ENCODE measurements at regions not wholly inside any gene's neighbourhood (a gene's known extent, or its start where the extent isn't known, plus 50 kb on each side); places are given as distances from the start of the nearest gene placed in this dataset.

DNA sequence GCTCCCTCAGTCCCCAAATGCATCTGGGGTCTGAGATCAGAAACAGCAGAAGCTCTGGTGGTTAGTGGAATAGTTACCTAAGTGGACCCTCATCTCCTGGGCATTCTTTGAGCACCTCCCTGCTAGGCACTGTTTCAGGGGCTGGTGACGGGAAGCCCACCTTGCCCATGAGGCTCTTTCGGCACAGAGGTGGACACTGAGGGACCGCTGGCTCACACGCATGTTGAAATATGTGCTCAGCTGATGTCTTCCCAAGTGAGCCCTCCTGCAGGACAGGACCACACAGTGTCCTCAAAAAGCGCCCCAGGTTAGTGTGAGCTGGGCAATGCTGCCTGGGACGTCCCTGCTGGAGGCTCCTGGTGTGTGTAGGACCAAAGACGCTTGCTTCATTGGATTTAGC, 1379.9 kb downstream of the TBC1D22A start:
- H3K4me3 ChIP-seq, result no peak overlapping the region
- peaks cover 0 to 13% (median 0%) of the 10 kb centered on the region in 3 donors for H3K27me3 ChIP-seq (ENCODE audit: insufficient read depth in 3 of 3, low read length in 2 of 3)
- DNase-seq (no peak), ATAC-seq (no peak)
- no peak for TF ChIP-seq CTCF (IDR thresholded peaks at IDR 0.05)
- H3K36me3 ChIP-seq (ENCODE audit: insufficient read depth in 1 of 2, low read depth in 1 of 2), result no peaks in the 10 kb centered on the region
- no peak overlapping the region for H3K27ac ChIP-seq
- WGBS, 3 donors, result 83 to 88% (median 85%) methylated on average over 7 of the region's 7 CpGs
- intact Hi-C loops (cut with DNase I), result no loop called here
- no peaks in the 10 kb centered on the region for H3K4me1 ChIP-seq
- H3K9me3 ChIP-seq, result no peaks in the 10 kb centered on the region

GRCh38 chr22:48141301-48141700, 1378.9 kb downstream of the TBC1D22A start:
- no peaks in the 10 kb centered on the region for H3K4me1 ChIP-seq
- intact Hi-C loops (cut with DNase I), result no loop called here
- peak in 1 of 4 donors; percentile 53 for ATAC-seq
- DNase-seq, result no peak
- no peaks in the 10 kb centered on the region for H3K36me3 ChIP-seq (ENCODE audit: insufficient read depth in 1 of 2, low read depth in 1 of 2)
- WGBS, 3 donors, result 23 to 35% (median 28%) methylated on average over 10 of the region's 10 CpGs
- no peak overlapping the region for H3K27ac ChIP-seq
- peaks cover 0 to 13% (median 0%) of the 10 kb centered on the region in 3 donors for H3K27me3 ChIP-seq (ENCODE audit: insufficient read depth in 3 of 3, low read length in 2 of 3)
- no peak for TF ChIP-seq CTCF (IDR thresholded peaks at IDR 0.05)
- H3K9me3 ChIP-seq, result no peaks in the 10 kb centered on the region
- H3K4me3 ChIP-seq, result no peak overlapping the region

DNA sequence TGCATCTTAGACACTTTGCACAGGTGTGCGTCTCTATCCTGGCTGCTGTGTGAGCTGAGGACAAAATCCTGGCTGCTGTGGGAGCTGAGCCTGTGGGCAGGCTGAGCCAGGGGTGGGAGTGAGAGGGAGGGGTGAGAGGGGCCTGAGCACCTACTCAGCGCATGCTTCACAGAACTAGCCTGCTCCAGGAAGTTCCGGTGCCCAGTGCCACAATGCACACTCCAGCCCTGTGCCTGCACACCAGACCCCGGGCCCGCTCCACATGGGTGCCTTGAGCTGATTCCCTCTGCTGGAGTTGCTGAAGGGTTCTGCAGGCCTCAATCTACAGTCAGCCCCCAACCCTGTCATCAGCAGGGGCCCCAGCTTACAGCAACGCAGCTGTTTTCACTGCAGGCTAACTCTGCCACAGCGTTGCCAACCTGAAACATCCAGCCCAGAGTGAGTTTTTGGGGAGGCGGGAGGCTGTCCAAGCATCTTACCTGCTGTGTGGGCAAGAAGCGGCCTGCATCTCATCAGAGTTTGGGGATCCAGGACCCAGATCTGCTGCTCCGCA, 1377.9 kb downstream of the TBC1D22A start:
- H3K4me3 ChIP-seq, result no peak overlapping the region
- H3K36me3 ChIP-seq (ENCODE audit: insufficient read depth in 1 of 2, low read depth in 1 of 2), result no peaks in the 10 kb centered on the region
- TF ChIP-seq CTCF (IDR thresholded peaks at IDR 0.05), result no peak
- no peak overlapping the region for H3K27ac ChIP-seq
- H3K4me1 ChIP-seq, result no peaks in the 10 kb centered on the region
- no peaks in the 10 kb centered on the region for H3K9me3 ChIP-seq
- ATAC-seq (no peak), DNase-seq (no peak)
- peaks cover 0 to 13% (median 0%) of the 10 kb centered on the region in 3 donors for H3K27me3 ChIP-seq (ENCODE audit: insufficient read depth in 3 of 3, low read length in 2 of 3)
- intact Hi-C loops (cut with DNase I), result no loop called here
- 82 to 85% (median 84%) methylated on average over 10 of the region's 10 CpGs for WGBS, 3 donors

DNA sequence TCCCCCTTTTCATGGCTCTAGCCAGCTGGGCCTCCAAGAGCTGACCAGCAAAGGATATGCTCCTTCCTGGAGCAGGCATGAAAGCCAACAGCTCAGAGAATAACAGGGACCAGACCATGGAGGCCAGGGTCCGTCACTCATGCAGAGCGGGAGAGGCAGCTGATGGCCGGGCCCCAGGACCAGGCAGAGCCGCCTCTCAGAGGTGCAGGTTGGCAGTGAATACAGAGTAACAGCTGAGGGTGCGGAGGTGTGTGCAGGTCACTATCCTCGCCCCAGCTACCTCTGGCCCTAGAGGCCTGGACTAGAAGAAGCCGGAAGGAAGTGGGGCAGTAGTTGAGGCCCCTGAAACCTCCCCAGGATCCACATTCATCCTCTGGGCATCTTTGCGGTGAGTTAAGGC, 1377.3 kb downstream of the TBC1D22A start:
- Histone ChIP-seq H3K27me3 (ENCODE audit: insufficient read depth in 3 of 3, low read length in 2 of 3) (peaks cover 0 to 13% (median 0%) of the 10 kb centered on the region in 3 donors), H3K9me3 (no peaks in the 10 kb centered on the region), H3K36me3 (ENCODE audit: insufficient read depth in 1 of 2, low read depth in 1 of 2) (no peaks in the 10 kb centered on the region), H3K27ac (no peak overlapping the region), H3K4me1 (no peaks in the 10 kb centered on the region), H3K4me3 (no peak overlapping the region)
- intact Hi-C loops (cut with DNase I), result loop anchor here in 1 of 2 donors (10.0 kb wide), 1 partner anchor 145 kb away; no protein-coding TSS in a partner anchor
- ATAC-seq (no peak), DNase-seq (no peak)
- no peak for TF ChIP-seq CTCF (IDR thresholded peaks at IDR 0.05)
- 83 to 90% (median 87%) methylated on average over 8 of the region's 8 CpGs for WGBS, 3 donors

DNA sequence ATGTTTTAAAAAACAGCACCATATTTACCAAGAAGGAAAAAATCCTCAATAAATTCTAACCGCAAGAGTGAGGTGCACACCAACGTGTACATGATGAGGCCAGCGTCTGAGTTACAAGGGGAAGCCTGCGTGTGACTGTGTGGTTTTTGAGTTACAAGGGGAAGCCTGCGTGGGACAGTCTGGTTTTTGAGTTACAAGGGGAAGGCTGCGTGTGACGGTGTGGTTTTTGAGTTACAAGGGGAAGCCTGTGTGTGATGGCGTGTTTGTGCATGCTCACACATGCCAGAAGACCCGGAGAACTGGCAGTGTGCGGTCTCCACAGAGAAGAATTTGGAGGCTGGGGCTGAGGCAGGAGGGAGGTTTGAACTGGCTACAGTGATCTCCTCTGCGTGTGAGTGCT, 1376.4 kb downstream of the TBC1D22A start:
- Histone ChIP-seq H3K9me3 (no peaks in the 10 kb centered on the region), H3K4me3 (no peak overlapping the region), H3K36me3 (ENCODE audit: insufficient read depth in 1 of 2, low read depth in 1 of 2) (no peaks in the 10 kb centered on the region), H3K27me3 (ENCODE audit: insufficient read depth in 3 of 3, low read length in 2 of 3) (peaks cover 0 to 13% (median 0%) of the 10 kb centered on the region in 3 donors), H3K27ac (no peak overlapping the region), H3K4me1 (no peaks in the 10 kb centered on the region)
- WGBS, 3 donors, result 72 to 79% (median 74%) methylated on average over 11 of the region's 11 CpGs
- DNase-seq (no peak), ATAC-seq (no peak)
- TF ChIP-seq CTCF (IDR thresholded peaks at IDR 0.05), result no peak
- intact Hi-C loops (cut with DNase I), result loop anchor here in 1 of 2 donors (10.0 kb wide), 1 partner anchor 146 kb away; no protein-coding TSS in a partner anchor

Measured in psoas muscle (tissue), 7 donors.